ENCODE measurements at regions not wholly inside any gene's neighbourhood (a gene's known extent, or its start where the extent isn't known, plus 50 kb on each side); places are given as distances from the start of the nearest gene placed in this dataset.

- H3K4me1 Mint-ChIP-seq (ENCODE audit: low read depth) = no peaks in the 10 kb centered on the region
- intact Hi-C loops (cut with micrococcal nuclease) = no loop called here
- ChIA-PET POLR2A (no interaction called here), CTCF (no interaction called here)
- ATAC-seq = no peak
- DNase-seq = no peak
- TF ChIP-seq CTCF (IDR thresholded peaks at IDR 0.05) = no peak
- H3K9me3 Mint-ChIP-seq = no peaks in the 10 kb centered on the region
- no peaks in the 10 kb centered on the region for H3K27me3 Mint-ChIP-seq
- H3K4me3 Mint-ChIP-seq = no peak overlapping the region
- H3K36me3 Mint-ChIP-seq (ENCODE audit: low read depth) = no peaks in the 10 kb centered on the region
- H3K27ac Mint-ChIP-seq = no peak overlapping the region
Measured at GRCh38 chr12:22981711-22982110, 356.7 kb downstream of the ETNK1 start.

DNA sequence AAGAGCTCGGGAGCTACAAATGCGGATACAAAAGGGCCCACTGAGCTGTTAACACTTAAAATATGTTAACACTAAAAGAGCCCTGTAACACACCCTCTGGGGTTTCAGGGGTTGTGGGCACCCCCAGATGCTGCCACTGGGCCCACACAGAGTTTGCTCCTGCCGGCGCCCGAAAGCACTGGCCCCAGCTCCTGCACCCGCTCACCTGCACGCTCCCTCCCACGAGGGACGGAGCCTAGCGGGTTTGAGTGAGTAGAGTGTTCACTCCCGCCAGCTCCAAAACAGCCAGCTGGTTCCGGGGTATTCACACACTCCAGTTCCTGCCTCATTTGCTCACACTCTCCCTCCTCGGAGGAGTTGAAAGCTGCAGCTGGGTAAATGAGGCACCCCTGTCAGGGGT, 357.7 kb downstream of the ETNK1 start:
- POLR2A ChIA-PET = interaction anchor here (1.7 kb wide), 1 partner anchor 11 kb away, joined by 4 read pairs; no protein-coding TSS in a partner anchor
- no peak overlapping the region for H3K4me3 Mint-ChIP-seq
- CTCF ChIA-PET = no interaction called here
- intact Hi-C loops (cut with micrococcal nuclease) = no loop called here
- no peaks in the 10 kb centered on the region for H3K36me3 Mint-ChIP-seq (ENCODE audit: low read depth)
- ATAC-seq (no peak), DNase-seq (no peak)
- no peak for TF ChIP-seq CTCF (IDR thresholded peaks at IDR 0.05)
- H3K4me1 Mint-ChIP-seq (ENCODE audit: low read depth) = no peaks in the 10 kb centered on the region
- no peaks in the 10 kb centered on the region for H3K27me3 Mint-ChIP-seq
- H3K27ac Mint-ChIP-seq = no peak overlapping the region
- no peaks in the 10 kb centered on the region for H3K9me3 Mint-ChIP-seq

DNA sequence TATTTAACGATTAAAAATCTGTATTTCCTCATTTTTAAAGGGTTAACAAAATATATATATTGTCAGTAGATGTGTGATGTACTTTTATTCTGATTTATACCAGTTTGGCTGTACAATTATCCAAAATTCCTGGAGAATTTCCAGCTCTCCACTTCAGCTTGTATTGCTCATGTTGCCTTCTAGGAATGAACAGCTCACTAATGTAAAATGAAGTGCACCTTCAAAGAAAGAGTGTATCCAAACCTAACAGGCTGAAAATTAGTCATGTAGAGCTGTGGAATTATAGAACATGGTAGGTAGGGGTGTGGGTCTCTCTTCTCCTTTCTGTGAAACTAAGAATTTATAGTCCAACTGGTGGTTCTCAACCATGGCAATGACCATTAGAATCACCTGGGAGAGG, 362.0 kb downstream of the ETNK1 start:
- DNase-seq (no peak), ATAC-seq (no peak)
- Mint-ChIP-seq H3K36me3 (ENCODE audit: low read depth) (no peaks in the 10 kb centered on the region), H3K9me3 (peaks cover 1% of the 10 kb centered on the region), H3K4me1 (ENCODE audit: low read depth) (no peaks in the 10 kb centered on the region), H3K27me3 (no peaks in the 10 kb centered on the region), H3K4me3 (no peak overlapping the region), H3K27ac (no peak overlapping the region)
- POLR2A ChIA-PET = no interaction called here
- intact Hi-C loops (cut with micrococcal nuclease) = no loop called here
- CTCF ChIA-PET = no interaction called here
- no peak for TF ChIP-seq CTCF (IDR thresholded peaks at IDR 0.05)

- ATAC-seq (no peak), DNase-seq (no peak)
- Mint-ChIP-seq H3K27me3 (no peaks in the 10 kb centered on the region), H3K27ac (no peak overlapping the region), H3K9me3 (peaks cover 1% of the 10 kb centered on the region), H3K4me3 (no peak overlapping the region), H3K4me1 (ENCODE audit: low read depth) (no peaks in the 10 kb centered on the region), H3K36me3 (ENCODE audit: low read depth) (no peaks in the 10 kb centered on the region)
- no peak for TF ChIP-seq CTCF (IDR thresholded peaks at IDR 0.05)
- CTCF ChIA-PET = no interaction called here
- POLR2A ChIA-PET = no interaction called here
- intact Hi-C loops (cut with micrococcal nuclease) = no loop called here
Measured at GRCh38 chr12:22990501-22990900, 365.5 kb downstream of the ETNK1 start.

DNA sequence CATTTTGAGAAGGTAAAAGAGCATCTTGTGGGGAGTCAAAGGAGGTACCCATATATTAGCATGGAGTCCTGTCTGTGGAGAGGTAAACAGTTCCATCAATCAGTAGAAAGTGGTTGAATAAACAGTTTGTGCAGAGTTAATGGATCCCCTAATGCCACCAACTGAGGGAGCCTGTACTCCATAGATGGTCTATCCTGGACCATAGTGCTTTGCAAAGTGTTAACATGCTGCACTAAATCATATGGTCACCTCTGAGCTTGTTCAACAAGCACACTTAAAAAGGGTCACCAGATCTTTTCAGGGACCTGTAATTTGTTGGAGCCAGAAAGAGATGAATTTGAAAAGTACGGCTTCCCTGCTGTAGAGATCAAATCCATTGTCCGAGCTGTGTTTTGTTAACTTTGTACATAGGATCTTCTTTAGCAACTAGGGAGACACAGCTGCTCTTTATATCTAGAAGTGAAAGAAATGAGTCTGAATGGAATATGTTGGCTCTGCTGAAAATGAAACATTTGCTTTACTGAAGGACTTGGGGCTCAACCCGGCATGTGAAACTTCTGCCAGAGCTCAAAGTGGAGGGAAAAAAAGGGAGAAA, 366.4 kb downstream of the ETNK1 start:
- Mint-ChIP-seq H3K9me3 (peaks cover 1% of the 10 kb centered on the region), H3K4me1 (ENCODE audit: low read depth) (no peaks in the 10 kb centered on the region), H3K36me3 (ENCODE audit: low read depth) (no peaks in the 10 kb centered on the region), H3K27ac (no peak overlapping the region), H3K27me3 (no peaks in the 10 kb centered on the region), H3K4me3 (no peak overlapping the region)
- no peak for DNase-seq
- POLR2A ChIA-PET = no interaction called here
- CTCF ChIA-PET = no interaction called here
- no peak for ATAC-seq
- TF ChIP-seq CTCF (IDR thresholded peaks at IDR 0.05) = no peak
- intact Hi-C loops (cut with micrococcal nuclease) = no loop called here
